GM04504 (cell line): ENCODE measurements at regions not wholly inside any gene's neighbourhood (a gene's known extent, or its start where the extent isn't known, plus 50 kb on each side); places are given as distances from the start of the nearest gene placed in this dataset.

Experiments used
- DNase-seq: peaks from one replicate; pipeline ENCODE4 v3.0.0-alpha.2; 2012; ENCODE audit warnings: low read depth

GRCh38 chr4:15340902-15341732, 86.7 kb upstream of the C1QTNF7 start:
- no peak for DNase-seq

DNA sequence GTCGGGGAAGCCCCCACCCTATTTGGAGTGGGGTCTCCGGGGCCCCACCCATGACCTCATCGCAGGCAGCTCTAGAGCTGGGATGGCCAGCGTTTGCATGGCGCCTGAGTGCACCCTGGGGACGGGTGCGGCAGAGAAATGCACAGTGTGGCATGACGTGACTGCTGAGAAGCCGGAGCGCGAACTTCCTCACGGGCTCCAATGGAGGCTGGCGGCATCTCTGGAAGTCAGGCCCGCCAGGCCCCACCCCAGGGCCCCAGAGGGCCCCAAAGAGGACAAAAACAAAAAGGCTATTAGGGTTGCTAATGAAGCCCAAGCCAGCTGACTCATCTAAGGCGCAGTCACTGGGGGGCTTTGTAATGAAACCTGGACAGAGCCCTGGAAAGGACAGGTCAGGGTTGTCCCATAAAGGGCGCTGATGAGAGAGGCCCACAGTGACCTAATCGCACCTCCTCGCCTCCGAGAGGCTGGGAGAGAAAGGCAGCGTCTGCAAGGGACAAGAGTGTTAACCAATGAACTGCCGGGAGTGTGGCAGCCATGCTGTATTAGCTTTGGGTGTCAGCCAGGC, 86.0 kb upstream of the C1QTNF7 start:
- no peak for DNase-seq

DNA sequence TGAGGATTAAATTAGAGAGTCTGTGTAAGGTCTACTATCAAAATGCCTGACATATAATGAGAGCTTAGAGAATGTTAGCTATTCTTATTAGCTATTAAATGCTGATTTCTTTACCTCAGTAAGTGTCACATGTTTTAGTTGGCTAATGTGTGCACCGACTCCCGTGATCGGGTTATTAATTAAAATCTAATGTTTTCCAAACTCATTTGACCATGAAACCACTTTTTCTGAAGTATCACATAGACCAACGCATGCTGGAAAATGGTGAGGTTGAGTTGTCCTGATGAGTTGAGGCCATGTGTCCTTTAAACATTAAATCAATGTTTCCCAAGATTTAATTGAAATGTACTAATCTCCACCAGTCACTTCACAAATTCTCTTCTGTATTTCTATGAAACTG, 84.8 kb upstream of the C1QTNF7 start:
- DNase-seq, result no peak

DNA sequence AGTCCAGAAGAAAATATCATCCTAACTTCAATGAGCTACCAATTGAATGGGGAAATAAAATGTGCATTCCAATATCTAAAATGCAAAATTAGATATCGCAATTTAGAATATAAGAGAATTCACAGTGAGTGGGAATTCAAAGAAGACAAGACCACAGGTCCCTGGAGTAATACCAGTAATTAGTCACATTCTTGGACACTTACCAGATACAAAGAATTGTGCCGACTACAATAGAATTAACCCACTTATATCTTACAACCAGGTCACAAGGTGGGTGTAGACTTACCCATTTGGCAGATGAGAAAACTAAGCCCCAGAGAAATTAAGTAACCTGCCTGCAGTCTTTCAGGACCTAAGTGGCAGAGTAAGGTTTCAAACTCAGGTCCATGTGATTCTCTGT, 84.3 kb upstream of the C1QTNF7 start:
- DNase-seq, result no peak

DNA sequence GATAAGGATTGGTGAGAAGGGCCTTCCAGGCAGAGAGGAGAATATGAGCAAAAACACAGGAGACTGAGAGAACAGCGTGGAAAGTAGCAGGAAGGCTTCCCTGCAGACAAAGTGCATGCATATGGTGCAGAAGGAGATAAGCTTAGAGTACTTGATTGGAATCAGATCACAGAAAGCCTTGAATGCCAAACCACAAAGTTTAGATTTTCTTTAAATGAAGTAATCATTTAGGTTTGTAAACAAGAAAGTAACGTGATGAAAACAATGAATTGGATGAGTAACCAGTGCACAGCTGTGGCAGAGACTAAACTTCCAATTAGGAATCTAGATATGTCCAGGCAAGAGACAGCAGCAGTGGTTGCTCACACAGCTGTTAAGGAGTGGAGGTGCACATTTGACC, 83.8 kb upstream of the C1QTNF7 start:
- peak; percentile 64 for DNase-seq

DNA sequence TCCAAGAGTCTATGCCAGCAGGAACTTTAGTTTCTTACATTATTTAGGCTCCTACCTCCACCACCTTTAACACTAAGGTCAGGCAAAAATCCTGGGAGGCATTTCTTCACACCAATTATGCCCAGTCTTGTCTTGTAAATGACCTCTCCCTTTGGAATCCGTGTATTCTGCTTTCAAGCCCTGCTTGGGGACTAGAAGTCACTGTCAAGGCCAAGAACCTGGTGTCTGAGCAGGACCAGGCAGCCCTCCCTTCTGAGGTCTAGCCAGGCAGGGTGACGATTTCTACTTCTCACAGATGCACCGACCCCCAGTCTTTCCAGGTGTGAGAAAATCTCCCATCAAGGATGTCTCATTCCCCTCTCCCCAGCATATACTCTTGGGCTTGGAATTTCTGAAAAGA, 82.7 kb upstream of the C1QTNF7 start:
- no peak for DNase-seq

GRCh38 chr4:15348236-15348635, 79.6 kb upstream of the C1QTNF7 start:
- no peak for DNase-seq

GRCh38 chr4:15348695-15349094, 79.1 kb upstream of the C1QTNF7 start:
- DNase-seq, result no peak

DNA sequence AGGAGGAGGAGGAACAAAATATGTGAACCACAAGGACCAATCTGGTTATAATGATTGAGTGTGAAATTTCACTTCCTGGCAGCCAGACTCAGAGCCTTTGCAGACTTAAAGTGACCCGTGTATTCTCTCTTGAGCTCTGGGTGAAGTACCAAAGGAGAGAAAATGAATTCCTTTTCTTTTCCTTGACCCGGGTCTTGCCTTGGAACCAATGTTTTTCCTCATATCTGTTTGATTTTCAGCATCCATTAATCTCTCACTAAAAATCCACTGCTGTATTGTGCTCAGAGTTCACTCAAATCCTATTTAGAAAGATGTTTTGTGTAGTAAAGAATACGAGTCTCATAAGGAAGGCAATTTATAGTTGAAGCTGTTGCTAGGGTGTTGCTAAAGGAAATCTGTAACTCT, 78.3 kb upstream of the C1QTNF7 start:
- DNase-seq, result no peak

DNA sequence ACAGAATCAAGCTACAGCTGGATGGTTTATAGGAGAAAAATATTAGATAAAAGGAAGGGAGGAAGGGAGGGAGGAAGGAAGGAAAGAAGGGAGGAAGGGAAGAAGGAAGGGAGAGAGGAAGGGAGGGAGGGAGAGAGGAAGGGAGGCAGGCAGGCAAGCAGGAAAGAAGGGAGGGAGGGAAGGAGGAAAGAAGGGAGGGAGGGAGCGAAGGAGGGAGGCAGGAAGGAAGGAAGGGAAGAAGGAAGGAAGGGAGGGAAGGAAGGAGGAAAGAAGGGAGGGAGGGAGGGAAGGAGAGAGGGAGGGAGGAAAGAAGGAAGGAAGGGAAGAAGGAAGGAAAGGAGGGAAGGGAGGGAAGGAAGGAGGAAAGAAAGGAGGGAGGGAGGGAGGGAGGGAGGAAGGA, 77.9 kb upstream of the C1QTNF7 start:
- DNase-seq, result no peak

DNA sequence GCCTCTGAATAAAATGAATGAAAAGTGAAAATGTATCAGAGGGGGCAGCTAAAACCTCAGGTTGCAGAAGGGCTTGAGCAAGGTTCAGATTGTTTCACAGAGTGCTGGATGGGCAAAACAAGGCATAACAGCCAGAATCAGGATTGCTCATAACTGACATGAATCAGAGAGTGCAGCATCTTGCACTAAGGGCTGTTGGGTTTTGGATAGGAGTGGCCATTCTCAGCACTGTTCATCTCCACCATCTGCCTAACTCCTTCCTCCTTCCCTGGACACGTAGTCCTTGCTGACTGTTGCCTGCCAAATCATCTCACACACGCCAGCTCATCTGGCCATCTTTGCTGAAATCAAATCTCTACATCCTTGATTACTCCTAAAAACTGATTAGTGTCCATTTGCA, 75.3 kb upstream of the C1QTNF7 start:
- DNase-seq, result no peak

- no peak for DNase-seq
Observed at GRCh38 chr4:15353207-15353606, 74.6 kb upstream of the C1QTNF7 start.

- no peak for DNase-seq
Observed at GRCh38 chr4:15354371-15355297, 73.2 kb upstream of the C1QTNF7 start.

DNA sequence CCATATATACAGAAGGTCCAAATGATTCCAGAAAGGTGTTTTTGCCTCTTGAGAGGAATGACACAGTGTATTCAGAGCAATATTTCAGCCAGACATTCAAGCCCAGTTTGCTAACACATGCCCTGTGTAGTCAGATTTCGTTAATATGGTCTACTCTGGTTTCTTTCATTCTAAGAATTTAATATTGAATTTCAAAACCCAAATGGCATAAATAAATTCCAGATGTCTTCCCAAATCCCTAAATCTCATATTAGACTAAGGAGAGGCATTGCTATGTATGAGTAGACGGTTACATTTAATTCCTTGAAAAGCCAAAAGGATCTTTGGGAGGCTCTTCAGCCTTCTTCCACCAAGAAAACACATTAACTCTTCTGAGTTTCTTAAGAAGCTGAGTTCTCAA, 66.3 kb upstream of the C1QTNF7 start:
- DNase-seq, result no peak

DNA sequence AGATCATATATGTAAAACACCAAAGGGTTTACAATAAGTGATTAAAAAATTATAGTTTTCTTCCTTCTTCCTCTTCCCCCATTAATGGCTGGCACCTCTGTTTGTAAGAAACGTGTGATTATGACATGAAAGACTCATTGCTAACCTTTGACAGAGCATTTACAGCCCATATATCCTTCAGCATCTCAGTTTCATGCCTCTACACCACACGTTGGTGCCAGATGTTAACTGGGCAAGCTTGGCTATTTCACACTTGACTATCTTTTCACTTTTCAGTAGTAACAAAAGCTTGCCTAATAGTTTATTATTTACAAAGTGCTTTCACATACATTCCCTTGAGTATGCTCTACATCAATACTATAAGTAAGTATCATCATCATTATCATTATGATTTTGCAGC, 65.3 kb upstream of the C1QTNF7 start:
- no peak for DNase-seq

DNA sequence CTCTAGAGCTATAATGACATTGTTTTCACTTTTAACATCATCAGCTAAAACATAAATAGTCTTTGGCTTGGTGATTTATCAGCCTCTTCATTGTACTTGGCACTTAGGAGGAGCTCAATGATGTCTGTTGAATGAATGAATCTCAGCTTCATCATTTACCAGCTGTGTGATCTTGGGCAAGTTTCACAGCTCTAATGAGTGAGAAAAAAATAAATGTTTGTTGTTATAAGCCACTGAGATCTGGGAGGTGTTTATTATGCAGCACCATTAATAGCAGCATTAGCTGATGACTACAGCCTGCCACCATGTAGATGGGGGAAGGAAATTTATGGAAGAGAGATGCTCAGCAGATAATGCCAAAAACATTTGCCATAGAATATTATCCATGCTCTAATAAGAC, 63.6 kb upstream of the C1QTNF7 start:
- no peak for DNase-seq

DNA sequence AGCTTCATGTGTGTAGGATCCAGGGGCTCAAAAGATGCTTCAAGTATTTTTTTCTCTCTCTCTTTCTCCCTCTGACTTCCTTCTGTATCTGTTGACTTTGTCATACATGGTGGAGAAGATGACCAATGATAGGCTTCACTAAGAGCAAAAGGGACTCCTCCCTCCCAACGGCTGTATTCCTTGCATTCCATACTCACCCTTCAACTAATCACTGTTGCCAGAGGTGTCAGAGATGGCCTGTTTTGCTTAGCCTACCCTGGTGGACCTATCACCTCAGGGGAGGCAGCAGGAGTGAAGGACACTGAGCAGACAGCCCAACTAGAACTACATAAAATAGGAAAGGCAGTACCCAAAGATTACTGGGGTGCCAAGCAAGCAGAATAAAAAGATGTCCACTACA, 62.2 kb upstream of the C1QTNF7 start:
- no peak for DNase-seq

GRCh38 chr4:15366721-15367120, 61.1 kb upstream of the C1QTNF7 start:
- DNase-seq, result no peak

GRCh38 chr4:15368856-15369255, 59.0 kb upstream of the C1QTNF7 start:
- DNase-seq, result peak; percentile 52

GRCh38 chr4:15370296-15370695, 57.5 kb upstream of the C1QTNF7 start:
- no peak for DNase-seq

GRCh38 chr4:15373363-15373762, 54.5 kb upstream of the C1QTNF7 start:
- no peak for DNase-seq

DNA sequence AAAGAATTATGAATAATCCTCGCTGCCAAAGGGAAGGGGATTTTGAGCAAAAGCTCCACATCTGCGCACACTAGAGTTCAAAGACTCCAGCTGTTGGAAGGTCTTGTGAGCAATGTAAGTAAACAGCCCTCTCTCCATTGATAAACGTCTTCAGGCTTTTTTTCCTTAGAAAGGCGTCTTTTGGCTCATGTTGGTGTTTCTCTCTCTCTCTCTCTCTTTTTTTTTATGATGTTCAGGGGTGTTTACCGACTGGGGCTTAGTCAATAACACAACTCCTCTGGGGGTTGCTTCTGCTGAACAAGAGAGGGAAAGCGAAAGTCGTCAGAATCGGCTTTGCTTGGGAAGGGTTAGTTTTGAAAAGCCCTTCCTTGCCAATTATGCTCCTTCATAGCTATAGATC, 53.2 kb upstream of the C1QTNF7 start:
- DNase-seq, result no peak

- DNase-seq, result no peak
Observed at GRCh38 chr4:15375667-15376066, 52.2 kb upstream of the C1QTNF7 start.
